Upper lobe of right lung (tissue), 1 donor: ENCODE measurements at regions not wholly inside any gene's neighbourhood (a gene's known extent, or its start where the extent isn't known, plus 50 kb on each side); places are given as distances from the start of the nearest gene placed in this dataset.
"Not testable (repeated sequence)": the region's sequence is repeated elsewhere in the genome, so short reads cannot be mapped to it uniquely, and the experiment has no call there.

Experiments
- ATAC-seq: fragments of 200-7000 bp; cut with Tn5 transposase; one replicate; pipeline ENCODE4 v1.9.1; 2020; ENCODE audit warnings: mild to moderate bottlenecking, moderate library complexity
- DNase-seq: peaks from one replicate; pipeline ENCODE4 v3.0.0-alpha.2; 2020
- H3K27ac ChIP-seq: fragments of 200-600 bp; one replicate; pipeline ENCODE4 v1.8.0; 2022
- H3K27me3 ChIP-seq: fragments of 200-600 bp; one replicate; pipeline ENCODE4 v1.8.0; 2022; ENCODE audit warnings: mild to moderate bottlenecking
- H3K36me3 ChIP-seq: fragments of 200-600 bp; one replicate; pipeline ENCODE4 v1.8.0; 2022
- H3K4me1 ChIP-seq: fragments of 200-600 bp; one replicate; pipeline ENCODE4 v1.8.0; 2022
- H3K4me3 ChIP-seq: fragments of 200-600 bp; one replicate; pipeline ENCODE4 v1.8.0; 2022; ENCODE audit warnings: mild to moderate bottlenecking
- H3K9me3 ChIP-seq: fragments of 200-600 bp; one replicate; pipeline ENCODE4 v1.8.0; 2022
- intact Hi-C: fragments of 100-400 bp; cut with DNase I; formaldehyde crosslinking; loops from one replicate; pipeline ENCODE4 v1.11.0; 2022
- TF ChIP-seq, protein P1 (sequence below): fragments of 200-600 bp; IDR thresholded peaks from one replicate; pipeline ENCODE4 v1.8.0; 2022; ENCODE audit warnings: antibody characterized with exemption
- donor health status: DM: no; HTN: yes; CAD: no; lungs with severe emphysema.

DNA sequence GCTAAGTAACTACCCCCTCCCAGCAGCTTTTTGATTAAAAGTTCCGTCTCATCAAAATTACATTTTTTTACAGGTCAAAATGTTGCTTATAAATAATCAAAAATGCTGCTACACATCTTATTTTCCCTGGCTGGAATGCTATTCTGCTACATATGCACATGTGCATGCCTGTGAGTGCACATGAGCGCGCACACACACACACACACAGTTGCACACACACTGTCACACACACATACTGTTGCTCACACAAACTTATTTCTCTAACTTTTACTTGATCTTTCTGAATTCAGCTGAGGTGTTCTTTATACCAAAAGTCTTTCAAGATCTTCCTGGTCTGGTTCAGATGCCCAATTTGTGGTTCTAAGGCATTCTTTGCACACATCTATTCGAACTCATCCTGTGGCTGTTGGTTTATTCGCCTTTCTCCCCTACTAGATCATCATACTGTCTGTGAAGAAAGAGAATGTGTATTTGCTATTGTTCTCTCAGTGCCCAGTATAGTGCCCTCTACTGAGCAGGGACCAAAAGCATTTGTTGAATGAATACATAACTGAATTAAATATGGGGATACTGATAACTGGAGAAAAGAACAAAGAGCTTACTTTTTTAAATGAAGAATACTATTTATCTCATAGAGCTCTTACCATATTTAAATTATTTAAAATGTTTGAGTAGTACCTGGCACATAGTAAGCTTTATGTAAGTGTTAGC is 68.1 kb upstream of the CCDC179 start:
- intact Hi-C loops = no loop called here
- H3K27ac ChIP-seq = no peak overlapping the region
- no peaks in the 10 kb centered on the region for H3K36me3 ChIP-seq
- H3K4me3 ChIP-seq = no peak overlapping the region
- no peak for DNase-seq
- TF ChIP-seq, protein P1, sequence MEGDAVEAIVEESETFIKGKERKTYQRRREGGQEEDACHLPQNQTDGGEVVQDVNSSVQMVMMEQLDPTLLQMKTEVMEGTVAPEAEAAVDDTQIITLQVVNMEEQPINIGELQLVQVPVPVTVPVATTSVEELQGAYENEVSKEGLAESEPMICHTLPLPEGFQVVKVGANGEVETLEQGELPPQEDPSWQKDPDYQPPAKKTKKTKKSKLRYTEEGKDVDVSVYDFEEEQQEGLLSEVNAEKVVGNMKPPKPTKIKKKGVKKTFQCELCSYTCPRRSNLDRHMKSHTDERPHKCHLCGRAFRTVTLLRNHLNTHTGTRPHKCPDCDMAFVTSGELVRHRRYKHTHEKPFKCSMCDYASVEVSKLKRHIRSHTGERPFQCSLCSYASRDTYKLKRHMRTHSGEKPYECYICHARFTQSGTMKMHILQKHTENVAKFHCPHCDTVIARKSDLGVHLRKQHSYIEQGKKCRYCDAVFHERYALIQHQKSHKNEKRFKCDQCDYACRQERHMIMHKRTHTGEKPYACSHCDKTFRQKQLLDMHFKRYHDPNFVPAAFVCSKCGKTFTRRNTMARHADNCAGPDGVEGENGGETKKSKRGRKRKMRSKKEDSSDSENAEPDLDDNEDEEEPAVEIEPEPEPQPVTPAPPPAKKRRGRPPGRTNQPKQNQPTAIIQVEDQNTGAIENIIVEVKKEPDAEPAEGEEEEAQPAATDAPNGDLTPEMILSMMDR = peak; percentile 11
- no peaks in the 10 kb centered on the region for H3K9me3 ChIP-seq
- no peak for ATAC-seq
- H3K4me1 ChIP-seq = no peaks in the 10 kb centered on the region
- no peaks in the 10 kb centered on the region for H3K27me3 ChIP-seq

- no peaks in the 10 kb centered on the region for H3K9me3 ChIP-seq
- H3K4me3 ChIP-seq = no peak overlapping the region
- TF ChIP-seq, protein P1 = no peak
- no peaks in the 10 kb centered on the region for H3K4me1 ChIP-seq
- no peaks in the 10 kb centered on the region for H3K27me3 ChIP-seq
- no peak overlapping the region for H3K27ac ChIP-seq
- intact Hi-C loops = no loop called here
- H3K36me3 ChIP-seq = no peaks in the 10 kb centered on the region
- DNase-seq (no peak), ATAC-seq (no peak)
Observed at GRCh38 chr11:22930816-22931594, 70.7 kb upstream of the CCDC179 start.

DNA sequence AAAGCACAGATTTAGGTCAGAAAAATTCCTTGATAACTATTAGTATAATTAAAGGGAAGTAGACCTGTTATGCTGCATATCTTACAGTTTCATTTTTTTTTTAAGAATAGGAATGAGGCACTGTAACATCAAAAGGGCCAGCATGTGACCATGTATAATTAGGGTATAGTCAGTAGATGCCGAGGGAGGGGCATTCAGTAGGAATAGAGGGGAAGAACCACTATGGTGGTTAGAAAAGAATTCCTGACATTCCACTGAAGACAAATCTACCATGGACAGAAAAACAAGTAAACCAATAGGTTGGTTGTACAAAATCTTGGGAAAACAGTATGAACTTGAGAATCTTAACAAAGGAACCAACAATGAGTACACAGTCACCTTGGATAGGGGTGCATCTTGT is 78.4 kb upstream of the CCDC179 start:
- no peaks in the 10 kb centered on the region for H3K36me3 ChIP-seq
- TF ChIP-seq, protein P1 = no peak
- DNase-seq = no peak
- intact Hi-C loops = no loop called here
- H3K27ac ChIP-seq = no peak overlapping the region
- H3K4me1 ChIP-seq = no peaks in the 10 kb centered on the region
- no peak overlapping the region for H3K4me3 ChIP-seq
- H3K27me3 ChIP-seq = no peaks in the 10 kb centered on the region
- H3K9me3 ChIP-seq = no peaks in the 10 kb centered on the region
- no peak for ATAC-seq

- H3K4me3 ChIP-seq, intact Hi-C loops, H3K36me3 ChIP-seq, H3K9me3 ChIP-seq, H3K27me3 ChIP-seq, DNase-seq, H3K27ac ChIP-seq, ATAC-seq, H3K4me1 ChIP-seq: not testable (repeated sequence)
Observed at GRCh38 chr11:22941544-22941943, 81.3 kb upstream of the CCDC179 start.

DNA sequence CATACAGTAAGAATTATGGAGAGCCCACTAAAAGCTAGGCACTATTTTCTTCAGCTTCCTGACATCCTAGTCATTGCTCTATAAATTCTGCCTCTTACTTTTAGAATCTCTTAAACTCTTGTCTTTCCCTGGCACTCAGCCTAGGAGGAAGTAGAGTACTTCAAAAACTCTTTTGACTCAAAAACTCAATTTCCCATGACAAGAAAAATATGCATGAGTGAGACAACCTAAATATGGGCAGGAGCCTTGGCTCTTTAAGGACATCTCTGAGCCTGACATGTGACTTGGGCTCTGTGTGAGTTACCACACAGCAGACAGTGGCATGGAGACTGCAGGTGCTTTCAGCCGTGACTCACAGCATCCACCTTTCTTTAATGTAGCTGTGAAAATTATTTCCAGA is 97.5 kb upstream of the CCDC179 start:
- peak; percentile 45 for ATAC-seq
- no peak for DNase-seq

DNA sequence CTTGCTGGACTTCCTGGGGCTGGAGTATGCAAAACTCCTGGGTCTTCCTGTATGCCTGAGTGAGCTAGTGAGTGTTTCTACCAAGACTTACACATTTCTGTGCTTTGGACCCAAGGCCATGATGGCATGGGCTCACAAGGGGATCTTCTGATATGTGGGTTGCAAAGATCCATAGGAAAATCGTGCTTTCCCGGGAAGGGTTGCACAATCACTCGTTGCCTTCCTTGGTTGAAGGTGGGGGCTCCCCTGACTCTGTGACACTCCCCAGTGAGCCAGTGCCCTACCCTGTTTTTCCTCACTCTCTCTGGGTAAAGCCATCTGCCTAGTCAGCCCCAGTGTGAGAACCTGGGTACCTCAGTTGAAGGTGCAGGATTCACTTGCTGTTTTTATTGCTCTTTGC is 114.0 kb upstream of the CCDC179 start:
- Histone ChIP-seq H3K27me3 (no peaks in the 10 kb centered on the region), H3K4me3 (no peak overlapping the region), H3K36me3 (no peaks in the 10 kb centered on the region), H3K9me3 (no peaks in the 10 kb centered on the region), H3K27ac (no peak overlapping the region), H3K4me1 (no peaks in the 10 kb centered on the region)
- intact Hi-C loops = no loop called here
- no peak for DNase-seq
- no peak for ATAC-seq
- TF ChIP-seq, protein P1 = no peak

More for the DNA sequence above, 97.5 kb upstream of the CCDC179 start:
- no peak overlapping the region for H3K4me3 ChIP-seq
- H3K27ac ChIP-seq = no peak overlapping the region
- H3K9me3 ChIP-seq = no peaks in the 10 kb centered on the region
- intact Hi-C loops = no loop called here
- H3K4me1 ChIP-seq = no peaks in the 10 kb centered on the region
- no peaks in the 10 kb centered on the region for H3K36me3 ChIP-seq
- TF ChIP-seq, protein P1 = no peak
- no peaks in the 10 kb centered on the region for H3K27me3 ChIP-seq
